Stimulated activated CD4-positive, alpha-beta T cell treated with anti-CD3 and anti-CD28 coated beads, Interleukin-2, amount 100 ng/mL, for 24 hours (primary cell): ENCODE measurements at regions not wholly inside any gene's neighbourhood (a gene's known extent, or its start where the extent isn't known, plus 50 kb on each side); places are given as distances from the start of the nearest gene placed in this dataset.
A peak's percentile ranks its signal among the peaks of the same experiment; 100 is the strongest.

Source experiments
- DNase-seq, 2 donors: peaks; one replicate each; pipeline ENCODE4 v3.0.0-alpha.2; 2020

- no peak for DNase-seq
Observed at GRCh38 chr14:36245223-36245622, 68.7 kb upstream of the PTCSC3 start.

GRCh38 chr14:36243183-36243582 is 66.7 kb upstream of the PTCSC3 start:
- no peak for DNase-seq

- no peak for DNase-seq
Observed at GRCh38 chr14:36241183-36241582, 64.7 kb upstream of the PTCSC3 start.

GRCh38 chr14:36238666-36239363 is 62.3 kb upstream of the PTCSC3 start:
- peak in 1 of 2 donors; percentile 11 for DNase-seq

- DNase-seq, result no peak
Observed at GRCh38 chr14:36233217-36233616, 56.7 kb upstream of the PTCSC3 start.

GRCh38 chr14:36229262-36229661 is 52.7 kb upstream of the PTCSC3 start:
- DNase-seq, result no peak

- DNase-seq, result no peak
Observed at GRCh38 chr14:36227802-36228201, 51.3 kb upstream of the PTCSC3 start.

- no peak for DNase-seq
Observed at GRCh38 chr14:36227344-36227743, 50.8 kb upstream of the PTCSC3 start.
